Vagina (tissue), 2 donors: ENCODE measurements at regions not wholly inside any gene's neighbourhood (a gene's known extent, or its start where the extent isn't known, plus 50 kb on each side); places are given as distances from the start of the nearest gene placed in this dataset.

Experiments used
- CTCF ChIP-seq, 3 experiments: fragments of 450-650 bp in 2 of 3; fragments of 200-600 bp in 1 of 3; sonication (generic) in 1 of 3; IDR thresholded peaks; one replicate each; pipeline ENCODE4 v1.5.1; 2017 to 2019; ENCODE audit warnings: antibody characterized with exemption in 3 of 3, mild to moderate bottlenecking in 2 of 3, moderate library complexity in 2 of 3
- POLR2A ChIP-seq, 2 donors: fragments of 450-650 bp; IDR thresholded peaks; one replicate each; pipeline ENCODE4 v1.6.1; 2017; ENCODE audit warnings: antibody characterized with exemption in 2 of 2, mild to moderate bottlenecking in 2 of 2, moderate library complexity in 2 of 2
- POLR2AphosphoS5 ChIP-seq, 2 donors: sonication (generic); formaldehyde crosslinking; IDR thresholded peaks; one replicate each; pipeline ENCODE4 v1.9.0; 2017; ENCODE audit warnings: antibody characterized with exemption in 2 of 2, mild to moderate bottlenecking in 2 of 2, low read depth in 1 of 2; ENCODE audit not compliant: insufficient read depth in 1 of 2

- TF ChIP-seq CTCF (IDR thresholded peaks at IDR 0.05) (no peak), POLR2AphosphoS5 (IDR thresholded peaks at IDR 0.05; ENCODE audit: insufficient read depth in 1 of 2, low read depth in 1 of 2) (no peak), POLR2A (IDR thresholded peaks at IDR 0.05) (no peak)
Measured at GRCh38 chr1:222123111-222123510, 381.2 kb upstream of the DUSP10 start.
